ENCODE measurements at regions not wholly inside any gene's neighbourhood (a gene's known extent, or its start where the extent isn't known, plus 50 kb on each side); places are given as distances from the start of the nearest gene placed in this dataset.
"Not testable (repeated sequence)": the region's sequence is repeated elsewhere in the genome, so short reads cannot be mapped to it uniquely, and the experiment has no call there.

- H3K4me1 ChIP-seq: no peaks in the 10 kb centered on the region
- no peaks in the 10 kb centered on the region for H3K36me3 ChIP-seq
- TF ChIP-seq, protein P1, sequence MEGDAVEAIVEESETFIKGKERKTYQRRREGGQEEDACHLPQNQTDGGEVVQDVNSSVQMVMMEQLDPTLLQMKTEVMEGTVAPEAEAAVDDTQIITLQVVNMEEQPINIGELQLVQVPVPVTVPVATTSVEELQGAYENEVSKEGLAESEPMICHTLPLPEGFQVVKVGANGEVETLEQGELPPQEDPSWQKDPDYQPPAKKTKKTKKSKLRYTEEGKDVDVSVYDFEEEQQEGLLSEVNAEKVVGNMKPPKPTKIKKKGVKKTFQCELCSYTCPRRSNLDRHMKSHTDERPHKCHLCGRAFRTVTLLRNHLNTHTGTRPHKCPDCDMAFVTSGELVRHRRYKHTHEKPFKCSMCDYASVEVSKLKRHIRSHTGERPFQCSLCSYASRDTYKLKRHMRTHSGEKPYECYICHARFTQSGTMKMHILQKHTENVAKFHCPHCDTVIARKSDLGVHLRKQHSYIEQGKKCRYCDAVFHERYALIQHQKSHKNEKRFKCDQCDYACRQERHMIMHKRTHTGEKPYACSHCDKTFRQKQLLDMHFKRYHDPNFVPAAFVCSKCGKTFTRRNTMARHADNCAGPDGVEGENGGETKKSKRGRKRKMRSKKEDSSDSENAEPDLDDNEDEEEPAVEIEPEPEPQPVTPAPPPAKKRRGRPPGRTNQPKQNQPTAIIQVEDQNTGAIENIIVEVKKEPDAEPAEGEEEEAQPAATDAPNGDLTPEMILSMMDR (IDR thresholded peaks at IDR 0.05): no peak
- H3K27me3 ChIP-seq: no peaks in the 10 kb centered on the region
- H3K4me3 ChIP-seq: no peak overlapping the region
- H3K9me3 ChIP-seq: no peaks in the 10 kb centered on the region
- no peak for DNase-seq
- no peak overlapping the region for H3K27ac ChIP-seq
These were observed 96.4 kb upstream of the NANOGP8 start for GRCh38 chr15:35181538-35181937.

- H3K27ac ChIP-seq: no peak overlapping the region
- H3K4me3 ChIP-seq: no peak overlapping the region
- H3K36me3 ChIP-seq: no peaks in the 10 kb centered on the region
- H3K9me3 ChIP-seq: no peaks in the 10 kb centered on the region
- H3K4me1 ChIP-seq: no peaks in the 10 kb centered on the region
- DNase-seq: no peak
- no peaks in the 10 kb centered on the region for H3K27me3 ChIP-seq
- no peak for TF ChIP-seq POLR2A (IDR thresholded peaks at IDR 0.05)
- TF ChIP-seq, protein P1 (IDR thresholded peaks at IDR 0.05): no peak
These were observed 94.6 kb upstream of the NANOGP8 start for GRCh38 chr15:35179739-35180138.

DNA sequence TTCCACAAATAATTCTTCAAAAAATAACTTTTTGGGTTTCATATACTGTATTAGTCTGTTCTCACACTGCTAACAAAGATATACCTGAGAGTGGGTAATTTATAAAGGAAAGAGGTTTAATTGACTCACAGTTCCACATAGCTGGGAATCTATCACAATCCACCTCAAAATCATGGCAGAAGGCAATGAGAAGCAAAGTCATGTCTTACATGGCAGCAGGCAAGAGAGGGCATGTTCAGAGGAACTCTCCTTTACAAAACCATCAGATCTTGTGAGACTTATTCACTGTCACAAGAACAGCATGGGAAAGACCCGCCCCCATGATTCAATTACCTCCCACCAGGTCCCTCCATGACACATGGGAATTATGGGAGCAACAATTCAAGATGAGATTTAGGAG is 93.1 kb upstream of the NANOGP8 start:
- H3K9me3 ChIP-seq, H3K36me3 ChIP-seq, H3K27me3 ChIP-seq, H3K4me3 ChIP-seq, DNase-seq, H3K27ac ChIP-seq, H3K4me1 ChIP-seq: not testable (repeated sequence)

GRCh38 chr15:35174948-35175347 is 89.9 kb upstream of the NANOGP8 start:
- H3K36me3 ChIP-seq: no peaks in the 10 kb centered on the region
- H3K9me3 ChIP-seq: no peaks in the 10 kb centered on the region
- H3K4me3 ChIP-seq: no peak overlapping the region
- no peak for TF ChIP-seq POLR2A (IDR thresholded peaks at IDR 0.05)
- TF ChIP-seq, protein P1 (IDR thresholded peaks at IDR 0.05): no peak
- H3K4me1 ChIP-seq: no peaks in the 10 kb centered on the region
- no peak for DNase-seq
- H3K27me3 ChIP-seq: no peaks in the 10 kb centered on the region
- H3K27ac ChIP-seq: no peak overlapping the region

- H3K27ac ChIP-seq: no peak overlapping the region
- TF ChIP-seq, protein P1 (IDR thresholded peaks at IDR 0.05): no peak
- no peak for TF ChIP-seq POLR2A (IDR thresholded peaks at IDR 0.05)
- no peaks in the 10 kb centered on the region for H3K9me3 ChIP-seq
- no peak overlapping the region for H3K4me3 ChIP-seq
- no peaks in the 10 kb centered on the region for H3K4me1 ChIP-seq
- H3K27me3 ChIP-seq: no peaks in the 10 kb centered on the region
- H3K36me3 ChIP-seq: no peaks in the 10 kb centered on the region
- no peak for DNase-seq
These were observed 88.5 kb upstream of the NANOGP8 start for GRCh38 chr15:35173444-35174118.

- Histone ChIP-seq H3K36me3 (no peaks in the 10 kb centered on the region), H3K4me3 (no peak overlapping the region), H3K27ac (no peak overlapping the region), H3K9me3 (no peaks in the 10 kb centered on the region), H3K27me3 (no peaks in the 10 kb centered on the region), H3K4me1 (no peaks in the 10 kb centered on the region)
- DNase-seq: no peak
- TF ChIP-seq, protein P1 (IDR thresholded peaks at IDR 0.05): no peak
- no peak for TF ChIP-seq POLR2A (IDR thresholded peaks at IDR 0.05)
These were observed 85.1 kb upstream of the NANOGP8 start for GRCh38 chr15:35170207-35170606.

Data from Peyer's patch (tissue), 4 donors.